Left ventricle myocardium inferior (tissue), 1 donor: ENCODE measurements at regions not wholly inside any gene's neighbourhood (a gene's known extent, or its start where the extent isn't known, plus 50 kb on each side); places are given as distances from the start of the nearest gene placed in this dataset.

ENCODE experiments used
- DNase-seq: peaks from one replicate; pipeline ENCODE4 v3.0.0-alpha.2; 2020
- H3K27ac ChIP-seq: fragments of 200-600 bp; replicated peaks from 2 replicates; pipeline ENCODE4 v1.8.0; 2021
- H3K27me3 ChIP-seq: fragments of 200-600 bp; 2 replicates; pipeline ENCODE4 v1.8.0; 2021; ENCODE audit warnings: low read depth
- H3K36me3 ChIP-seq: fragments of 200-600 bp; 2 replicates; pipeline ENCODE4 v1.8.0; 2021
- H3K4me1 ChIP-seq: fragments of 200-600 bp; 2 replicates; pipeline ENCODE4 v1.8.0; 2021
- H3K4me3 ChIP-seq: fragments of 200-600 bp; 2 replicates; pipeline ENCODE4 v1.8.0; 2021; ENCODE audit warnings: mild to moderate bottlenecking, moderate library complexity
- H3K9me3 ChIP-seq: fragments of 200-600 bp; replicated peaks from 2 replicates; pipeline ENCODE4 v1.8.0; 2021
- CTCF ChIP-seq: fragments of 200-600 bp; IDR thresholded peaks from 2 replicates; pipeline ENCODE4 v1.8.0; 2021; ENCODE audit warnings: antibody characterized with exemption, mild to moderate bottlenecking, borderline replicate concordance
- intact Hi-C: fragments of 100-400 bp; cut with micrococcal nuclease; formaldehyde crosslinking; loops from one replicate; pipeline ENCODE4 v1.11.0; 2022
- donor health status: DM: no; HTN: yes; CAD: no; lungs with severe emphysema.

GRCh38 chr3:153330901-153331300 lies 168.9 kb downstream of the RAP2B start:
- Histone ChIP-seq H3K27ac (no peak overlapping the region), H3K4me3 (no peak overlapping the region), H3K36me3 (no peaks in the 10 kb centered on the region), H3K4me1 (no peaks in the 10 kb centered on the region), H3K9me3 (no peaks in the 10 kb centered on the region), H3K27me3 (no peaks in the 10 kb centered on the region)
- no peak for TF ChIP-seq CTCF
- DNase-seq, result no peak
- intact Hi-C loops, result no loop called here

GRCh38 chr3:153331676-153332075 lies 169.7 kb downstream of the RAP2B start:
- no peak overlapping the region for H3K27ac ChIP-seq
- intact Hi-C loops, result no loop called here
- no peaks in the 10 kb centered on the region for H3K4me1 ChIP-seq
- no peak for TF ChIP-seq CTCF
- H3K27me3 ChIP-seq, result no peaks in the 10 kb centered on the region
- DNase-seq, result no peak
- no peak overlapping the region for H3K4me3 ChIP-seq
- H3K9me3 ChIP-seq, result no peaks in the 10 kb centered on the region
- no peaks in the 10 kb centered on the region for H3K36me3 ChIP-seq

- Histone ChIP-seq H3K27ac (no peak overlapping the region), H3K27me3 (no peaks in the 10 kb centered on the region), H3K9me3 (peaks cover under 1% of the 10 kb centered on the region), H3K4me1 (no peaks in the 10 kb centered on the region), H3K36me3 (no peaks in the 10 kb centered on the region), H3K4me3 (no peak overlapping the region)
- intact Hi-C loops, result no loop called here
- TF ChIP-seq CTCF, result no peak
- DNase-seq, result no peak
Measured at GRCh38 chr3:153334558-153334957, 172.5 kb downstream of the RAP2B start.

- intact Hi-C loops, result no loop called here
- Histone ChIP-seq H3K36me3 (no peaks in the 10 kb centered on the region), H3K4me3 (no peak overlapping the region), H3K9me3 (peaks cover 12% of the 10 kb centered on the region), H3K27ac (no peak overlapping the region), H3K4me1 (no peaks in the 10 kb centered on the region), H3K27me3 (no peaks in the 10 kb centered on the region)
- no peak for DNase-seq
- no peak for TF ChIP-seq CTCF
Measured at GRCh38 chr3:153337369-153337768, 175.3 kb downstream of the RAP2B start.

GRCh38 chr3:153338487-153338886 lies 176.5 kb downstream of the RAP2B start:
- H3K4me1 ChIP-seq, result no peaks in the 10 kb centered on the region
- peaks cover 12% of the 10 kb centered on the region for H3K9me3 ChIP-seq
- intact Hi-C loops, result no loop called here
- no peak for DNase-seq
- no peak overlapping the region for H3K4me3 ChIP-seq
- H3K27ac ChIP-seq, result no peak overlapping the region
- TF ChIP-seq CTCF, result no peak
- H3K36me3 ChIP-seq, result no peaks in the 10 kb centered on the region
- no peaks in the 10 kb centered on the region for H3K27me3 ChIP-seq

- no peak for DNase-seq
- Histone ChIP-seq H3K4me3 (no peak overlapping the region), H3K36me3 (no peaks in the 10 kb centered on the region), H3K27me3 (no peaks in the 10 kb centered on the region), H3K27ac (no peak overlapping the region), H3K4me1 (no peaks in the 10 kb centered on the region), H3K9me3 (peaks cover 12% of the 10 kb centered on the region)
- intact Hi-C loops, result no loop called here
- no peak for TF ChIP-seq CTCF
Measured at GRCh38 chr3:153339065-153339464, 177.0 kb downstream of the RAP2B start.
